AG10803 (cell line): ENCODE measurements at regions not wholly inside any gene's neighbourhood (a gene's known extent, or its start where the extent isn't known, plus 50 kb on each side); places are given as distances from the start of the nearest gene placed in this dataset.

ENCODE experiments used
- DNase-seq: peaks from one replicate; pipeline ENCODE4 v3.0.0; 2010; ENCODE audit warnings: low read depth
- H3K4me3 ChIP-seq: 2 replicates; pipeline ENCODE4 v1.5.1; 2011; ENCODE audit warnings: mild to moderate bottlenecking, low read length, control low read depth
- TF ChIP-seq, protein P1 (sequence below): conservative IDR thresholded peaks from 2 replicates; pipeline ENCODE4 v1.5.1; 2011; ENCODE audit warnings: mild to moderate bottlenecking, low read length, control low read depth, inconsistent platforms

DNA sequence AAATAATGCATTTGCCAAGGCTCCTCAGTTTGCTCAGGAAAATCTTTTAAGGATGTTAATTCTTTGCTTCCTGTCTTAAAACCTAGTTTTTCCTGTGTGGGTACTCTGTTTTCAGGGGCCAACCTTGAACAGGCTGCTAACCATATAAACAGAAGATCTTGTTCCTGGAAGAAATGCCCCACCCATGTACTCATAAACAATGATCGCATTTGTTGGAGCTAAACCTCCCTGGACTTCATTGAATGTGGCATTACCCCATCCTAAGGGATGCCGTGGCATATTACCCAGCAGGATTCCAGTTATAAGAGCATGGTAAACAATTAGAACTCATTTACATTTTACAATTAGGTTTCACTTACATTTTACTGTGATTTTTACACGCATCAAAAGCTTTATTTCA lies 436.0 kb downstream of the ZNF608 start:
- TF ChIP-seq, protein P1, sequence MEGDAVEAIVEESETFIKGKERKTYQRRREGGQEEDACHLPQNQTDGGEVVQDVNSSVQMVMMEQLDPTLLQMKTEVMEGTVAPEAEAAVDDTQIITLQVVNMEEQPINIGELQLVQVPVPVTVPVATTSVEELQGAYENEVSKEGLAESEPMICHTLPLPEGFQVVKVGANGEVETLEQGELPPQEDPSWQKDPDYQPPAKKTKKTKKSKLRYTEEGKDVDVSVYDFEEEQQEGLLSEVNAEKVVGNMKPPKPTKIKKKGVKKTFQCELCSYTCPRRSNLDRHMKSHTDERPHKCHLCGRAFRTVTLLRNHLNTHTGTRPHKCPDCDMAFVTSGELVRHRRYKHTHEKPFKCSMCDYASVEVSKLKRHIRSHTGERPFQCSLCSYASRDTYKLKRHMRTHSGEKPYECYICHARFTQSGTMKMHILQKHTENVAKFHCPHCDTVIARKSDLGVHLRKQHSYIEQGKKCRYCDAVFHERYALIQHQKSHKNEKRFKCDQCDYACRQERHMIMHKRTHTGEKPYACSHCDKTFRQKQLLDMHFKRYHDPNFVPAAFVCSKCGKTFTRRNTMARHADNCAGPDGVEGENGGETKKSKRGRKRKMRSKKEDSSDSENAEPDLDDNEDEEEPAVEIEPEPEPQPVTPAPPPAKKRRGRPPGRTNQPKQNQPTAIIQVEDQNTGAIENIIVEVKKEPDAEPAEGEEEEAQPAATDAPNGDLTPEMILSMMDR, result no peak
- H3K4me3 ChIP-seq, result no peak overlapping the region
- no peak for DNase-seq

DNA sequence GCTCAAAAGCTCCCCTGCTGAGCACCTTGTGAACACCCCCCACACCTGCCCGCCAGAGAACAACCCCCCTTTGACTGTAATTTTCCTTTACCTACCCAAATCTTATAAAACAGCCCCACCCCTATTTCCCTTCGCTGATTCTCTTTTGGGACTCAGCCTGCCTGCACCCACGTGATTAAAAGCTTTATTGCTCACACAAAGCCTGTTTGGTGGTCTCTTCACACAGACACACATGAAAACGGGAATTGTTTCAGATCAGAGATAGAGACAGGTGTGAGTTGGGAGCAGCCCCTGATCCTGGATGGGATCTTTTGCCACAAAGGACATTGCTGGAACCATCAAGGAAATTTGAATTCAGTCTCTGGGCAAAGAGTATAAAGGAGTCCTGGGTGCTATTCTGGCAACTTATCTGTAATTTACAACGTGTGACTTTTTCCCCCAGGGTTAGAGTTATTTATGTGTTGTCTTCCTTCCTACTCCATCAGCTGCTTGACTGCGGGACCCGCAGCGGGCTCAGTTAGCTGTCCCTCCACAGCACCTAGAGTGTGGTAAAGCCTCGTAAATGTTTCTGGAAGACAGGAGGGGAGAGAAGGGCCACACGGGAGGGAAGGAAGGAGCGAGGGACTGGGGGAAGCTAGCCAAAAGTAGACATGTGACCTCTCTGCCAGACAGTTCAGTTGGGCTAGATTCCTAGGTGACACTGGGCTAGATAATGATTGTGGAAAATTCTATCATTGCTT lies 437.0 kb downstream of the ZNF608 start:
- no peak overlapping the region for H3K4me3 ChIP-seq
- TF ChIP-seq, protein P1, result no peak
- DNase-seq, result no peak

DNA sequence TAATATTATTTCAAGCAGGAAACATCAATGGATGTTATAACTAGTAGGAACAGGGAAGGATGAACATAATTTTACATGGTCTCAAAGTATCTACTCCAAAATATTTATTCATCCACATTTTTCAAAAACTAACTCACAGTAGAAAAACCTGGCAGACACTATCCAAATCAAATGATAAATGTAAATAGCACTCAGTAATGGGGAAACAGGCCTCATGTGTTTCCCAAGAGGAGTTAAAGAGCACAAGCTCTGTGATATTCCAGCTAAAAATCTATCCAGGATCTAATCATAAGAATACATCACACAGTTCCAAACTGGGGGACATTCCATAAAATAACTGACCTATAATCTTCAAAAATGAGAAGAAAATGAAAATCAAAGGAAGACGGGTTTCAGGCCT lies 443.1 kb downstream of the ZNF608 start:
- TF ChIP-seq, protein P1, result no peak
- H3K4me3 ChIP-seq, result no peak overlapping the region
- DNase-seq, result no peak

DNA sequence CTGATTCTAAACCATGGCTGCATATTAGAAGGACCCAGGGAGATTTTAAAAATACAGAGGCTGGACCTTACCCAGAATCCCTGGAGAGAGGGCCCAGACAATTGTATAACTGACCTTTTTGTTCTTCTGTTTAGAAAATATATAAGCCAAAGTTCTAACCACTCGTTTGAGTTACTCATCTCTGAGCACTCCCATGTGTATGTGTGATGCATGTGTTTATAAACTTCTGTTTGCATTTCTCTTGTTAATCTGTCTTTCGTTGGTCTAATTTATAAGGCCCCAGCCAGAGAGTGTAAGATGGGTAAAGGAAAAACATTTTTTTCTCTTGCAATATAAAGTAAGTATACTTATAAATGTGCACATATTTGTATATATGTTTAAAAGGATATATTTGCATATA lies 443.9 kb downstream of the ZNF608 start:
- TF ChIP-seq, protein P1, result no peak
- H3K4me3 ChIP-seq, result no peak overlapping the region
- DNase-seq, result no peak

DNA sequence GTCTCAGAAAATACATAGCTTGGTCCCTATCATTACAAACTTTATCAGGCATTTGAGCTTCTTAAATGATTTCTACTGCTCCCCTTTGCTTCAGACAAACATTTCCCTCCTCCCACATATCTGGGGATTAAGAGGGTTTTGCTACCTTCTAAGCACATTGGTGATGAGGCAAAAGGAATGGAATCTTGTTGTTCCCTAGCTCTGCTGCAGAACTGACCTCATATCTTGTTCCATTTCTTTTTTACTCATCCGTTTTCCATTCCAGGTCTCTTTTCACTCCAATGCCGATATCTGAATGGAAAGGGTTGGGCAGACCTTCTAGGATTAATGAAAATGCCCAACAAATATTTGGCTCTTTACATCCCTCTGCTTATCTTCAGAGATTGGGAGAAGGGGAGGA lies 444.6 kb downstream of the ZNF608 start:
- H3K4me3 ChIP-seq, result no peak overlapping the region
- TF ChIP-seq, protein P1, result no peak
- no peak for DNase-seq

DNA sequence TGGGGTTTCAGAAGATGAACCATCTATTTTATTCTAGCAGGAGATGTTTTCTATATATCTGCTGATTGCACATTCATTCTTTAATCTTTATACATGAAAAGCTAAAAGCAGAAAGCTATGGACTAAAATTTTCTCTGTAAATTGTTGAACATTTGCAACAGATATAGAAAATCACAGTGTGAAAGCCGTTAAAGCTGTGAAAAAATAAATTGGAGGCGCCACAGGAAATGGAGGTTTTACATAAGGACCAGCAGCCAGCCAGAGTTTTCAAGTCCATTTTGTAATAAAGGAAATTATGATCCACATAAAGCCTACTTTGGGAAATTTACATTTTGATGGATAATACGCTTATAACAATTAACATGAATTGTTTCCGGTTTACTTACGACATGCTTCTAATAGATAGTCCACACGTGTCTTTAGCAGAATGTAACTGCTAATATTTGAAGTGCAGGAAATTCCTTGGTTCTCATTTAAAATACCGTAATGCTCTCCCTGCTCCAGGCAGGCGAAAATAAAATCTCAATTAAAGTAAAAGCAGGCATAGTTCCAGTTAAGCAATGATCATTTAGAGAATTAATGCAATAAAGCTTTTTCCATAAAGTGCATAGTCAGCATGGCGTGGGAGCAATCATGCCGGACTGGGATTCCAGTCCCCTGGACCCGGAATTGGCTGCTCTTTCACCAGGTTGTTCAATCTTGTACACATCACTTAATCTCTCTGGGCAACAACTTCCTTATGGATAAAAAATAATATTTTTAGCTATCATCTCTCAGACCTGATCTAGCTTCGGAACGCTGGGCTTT lies 445.4 kb downstream of the ZNF608 start:
- TF ChIP-seq, protein P1, result no peak
- no peak overlapping the region for H3K4me3 ChIP-seq

DNA sequence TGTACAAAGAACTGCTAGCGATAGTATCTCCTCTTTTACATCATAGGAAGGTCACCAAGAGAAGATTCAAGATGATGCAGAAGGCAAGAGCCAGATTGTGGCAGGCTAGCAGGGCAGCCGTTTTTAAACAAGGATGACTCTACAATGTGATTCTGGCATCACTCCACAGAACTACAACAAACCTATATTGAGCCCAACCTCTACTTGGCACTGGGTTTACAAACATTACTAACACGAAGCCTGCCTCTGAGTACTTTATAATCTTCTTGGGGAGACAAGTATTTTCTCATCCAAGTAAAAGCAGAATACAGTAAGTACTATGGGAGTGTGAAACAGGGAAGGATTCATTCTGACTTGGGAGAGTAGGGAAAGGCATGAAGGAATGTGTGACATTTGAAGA lies 448.6 kb downstream of the ZNF608 start:
- H3K4me3 ChIP-seq, result no peak overlapping the region
- TF ChIP-seq, protein P1, result no peak
- no peak for DNase-seq

More for the DNA sequence above, 445.4 kb downstream of the ZNF608 start:
- no peak for DNase-seq
